CD4-positive, alpha-beta T cell (primary cell): ENCODE measurements at regions not wholly inside any gene's neighbourhood (a gene's known extent, or its start where the extent isn't known, plus 50 kb on each side); places are given as distances from the start of the nearest gene placed in this dataset.

ENCODE experiments used
- ATAC-seq: fragments of 200-7000 bp; cut with Tn5 transposase; one replicate; pipeline ENCODE4 v1.10.0; 2022; ENCODE audit warnings: mild to moderate bottlenecking; ENCODE audit not compliant: poor library complexity
- CTCF ChIA-PET: fragments of 350-600 bp; sonication (Branson Sonifier 250); formaldehyde crosslinking; loops from one replicate; lab custom pipeline; 2021; ENCODE audit warnings: antibody characterized with exemption, inconsistent platforms; lab: Charles Lee
- POLR2A ChIA-PET: fragments of 350-600 bp; sonication (Branson Sonifier 250); formaldehyde crosslinking; loops from one replicate; lab custom pipeline; 2021; ENCODE audit warnings: antibody characterized with exemption, inconsistent platforms; lab: Charles Lee
- DNase-seq, 14 experiments: peaks; one replicate each; pipeline ENCODE4 v3.0.0-alpha.2; 2013 to 2020; ENCODE audit warnings: mixed read lengths in 2 of 14
- H3K27ac ChIP-seq, 2 donors: one replicate each; pipeline versions ENCODE4 v1.5.1 to v1.7.0; 2013; ENCODE audit warnings: low read length in 2 of 2, low read depth in 1 of 2, mild to moderate bottlenecking in 1 of 2
- H3K27me3 ChIP-seq, 2 experiments: 1 replicate in 1 of 2; 2 replicates in 1 of 2; pipeline versions ENCODE4 v1.6.1 to v1.7.0; 2013; ENCODE audit warnings: low read length in 2 of 2, control low read depth in 1 of 2, mild to moderate bottlenecking in 1 of 2, moderate library complexity in 1 of 2; ENCODE audit not compliant: insufficient read depth in 2 of 2, control insufficient read depth in 1 of 2
- H3K36me3 ChIP-seq: one replicate; pipeline ENCODE4 v1.6.1; 2013; ENCODE audit warnings: low read length, control low read depth; ENCODE audit not compliant: insufficient read depth
- H3K4me1 ChIP-seq: one replicate; pipeline ENCODE4 v1.6.1; 2013; ENCODE audit warnings: low read length, control low read depth; ENCODE audit not compliant: insufficient read depth
- H3K4me3 ChIP-seq: one replicate; pipeline ENCODE4 v1.5.1; 2013; ENCODE audit warnings: mild to moderate bottlenecking, low read length, moderate library complexity
- H3K9me3 ChIP-seq, 2 experiments: 1 replicate in 1 of 2; 2 replicates in 1 of 2; pipeline versions ENCODE4 v1.6.1 to v1.7.0; 2013; ENCODE audit warnings: low read length in 2 of 2, mild to moderate bottlenecking in 2 of 2, control low read depth in 1 of 2, moderate library complexity in 1 of 2; ENCODE audit not compliant: control insufficient read depth in 1 of 2, insufficient read depth in 1 of 2
- H3K27ac Mint-ChIP-seq: one replicate; pipeline ENCODE4 v1.8.0; 2020; ENCODE audit warnings: mixed read lengths
- H3K27me3 Mint-ChIP-seq: one replicate; pipeline ENCODE4 v1.8.0; 2021; ENCODE audit warnings: mixed read lengths
- H3K36me3 Mint-ChIP-seq: one replicate; pipeline ENCODE4 v1.8.0; 2021; ENCODE audit warnings: low read depth, mixed read lengths
- H3K4me1 Mint-ChIP-seq: one replicate; pipeline ENCODE4 v1.8.0; 2021; ENCODE audit warnings: low read depth, mixed read lengths
- H3K4me3 Mint-ChIP-seq: one replicate; pipeline ENCODE4 v1.8.0; 2020; ENCODE audit warnings: mild to moderate bottlenecking, mixed read lengths
- H3K9me3 Mint-ChIP-seq: one replicate; pipeline ENCODE4 v1.8.0; 2020; ENCODE audit warnings: mixed read lengths
- intact Hi-C, 2 experiments: fragments of 100-400 bp; cut with DNase I in 1 of 2; cut with micrococcal nuclease in 1 of 2; formaldehyde crosslinking; loops; one replicate each; pipeline versions ENCODE4 v1.15.1 to v1.9.0; 2023 to 2025; cut with DNase I, micrococcal nuclease
- TF ChIP-seq, protein P1 (sequence below): fragments of 200-600 bp; IDR thresholded peaks from one replicate; pipeline ENCODE4 v1.8.0; 2022; ENCODE audit warnings: antibody characterized with exemption, mild to moderate bottlenecking

DNA sequence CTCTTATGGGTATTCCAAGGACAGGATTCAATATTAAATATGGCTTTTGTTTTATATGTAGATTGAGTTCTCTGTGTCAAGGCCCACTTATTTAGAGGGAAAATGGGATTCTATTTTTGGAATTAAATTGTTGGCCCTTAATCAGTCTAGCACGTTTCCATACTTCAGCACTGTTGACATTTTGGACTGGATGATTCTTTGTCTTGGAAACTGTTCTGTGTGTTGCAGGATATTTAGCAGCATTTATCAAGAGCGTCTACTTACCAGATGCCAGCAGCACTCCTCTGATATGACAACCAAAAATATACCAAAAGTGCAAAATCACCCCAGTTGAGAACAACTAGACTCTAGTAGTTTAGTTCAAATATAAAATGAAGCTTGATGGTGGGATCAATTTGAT is 1027.0 kb upstream of the COX7C start:
- H3K4me3 Mint-ChIP-seq: no peak overlapping the region
- intact Hi-C loops: no loop called here
- ATAC-seq (no peak), DNase-seq (no peak)
- Histone ChIP-seq H3K4me3 (no peak overlapping the region), H3K4me1 (no peaks in the 10 kb centered on the region), H3K9me3 (peaks cover 0 to 16% of the 10 kb centered on the region in 2 experiments), H3K36me3 (no peaks in the 10 kb centered on the region), H3K27me3 (no peaks in the 10 kb centered on the region), H3K27ac (no peak overlapping the region)
- no peaks in the 10 kb centered on the region for H3K4me1 Mint-ChIP-seq
- POLR2A ChIA-PET: no interaction called here
- no peaks in the 10 kb centered on the region for H3K27me3 Mint-ChIP-seq
- no peaks in the 10 kb centered on the region for H3K36me3 Mint-ChIP-seq
- TF ChIP-seq, protein P1, sequence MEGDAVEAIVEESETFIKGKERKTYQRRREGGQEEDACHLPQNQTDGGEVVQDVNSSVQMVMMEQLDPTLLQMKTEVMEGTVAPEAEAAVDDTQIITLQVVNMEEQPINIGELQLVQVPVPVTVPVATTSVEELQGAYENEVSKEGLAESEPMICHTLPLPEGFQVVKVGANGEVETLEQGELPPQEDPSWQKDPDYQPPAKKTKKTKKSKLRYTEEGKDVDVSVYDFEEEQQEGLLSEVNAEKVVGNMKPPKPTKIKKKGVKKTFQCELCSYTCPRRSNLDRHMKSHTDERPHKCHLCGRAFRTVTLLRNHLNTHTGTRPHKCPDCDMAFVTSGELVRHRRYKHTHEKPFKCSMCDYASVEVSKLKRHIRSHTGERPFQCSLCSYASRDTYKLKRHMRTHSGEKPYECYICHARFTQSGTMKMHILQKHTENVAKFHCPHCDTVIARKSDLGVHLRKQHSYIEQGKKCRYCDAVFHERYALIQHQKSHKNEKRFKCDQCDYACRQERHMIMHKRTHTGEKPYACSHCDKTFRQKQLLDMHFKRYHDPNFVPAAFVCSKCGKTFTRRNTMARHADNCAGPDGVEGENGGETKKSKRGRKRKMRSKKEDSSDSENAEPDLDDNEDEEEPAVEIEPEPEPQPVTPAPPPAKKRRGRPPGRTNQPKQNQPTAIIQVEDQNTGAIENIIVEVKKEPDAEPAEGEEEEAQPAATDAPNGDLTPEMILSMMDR: no peak
- no peak overlapping the region for H3K27ac Mint-ChIP-seq
- CTCF ChIA-PET: no interaction called here
- peaks cover 10% of the 10 kb centered on the region for H3K9me3 Mint-ChIP-seq

DNA sequence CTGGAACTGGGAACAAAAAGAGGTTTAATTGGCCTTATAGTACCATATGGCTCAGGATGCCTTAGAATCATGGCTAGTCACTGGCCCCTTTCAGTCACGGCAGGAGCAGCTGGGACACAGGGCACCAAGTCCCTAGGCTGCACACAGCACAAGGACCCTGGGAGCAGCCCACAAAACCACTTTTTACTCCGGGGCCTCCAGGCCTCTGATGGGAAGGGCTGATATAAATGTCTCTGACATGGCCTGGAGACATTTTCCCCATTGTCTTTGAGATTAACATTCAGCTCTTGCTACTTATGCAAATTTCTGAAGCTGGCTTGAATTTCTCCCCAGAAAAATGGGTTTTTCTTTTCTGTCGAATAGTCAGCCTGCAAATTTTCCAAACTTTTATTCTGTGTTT is 1026.4 kb upstream of the COX7C start:
- no peak overlapping the region for H3K27ac Mint-ChIP-seq
- Histone ChIP-seq H3K27ac (no peak overlapping the region), H3K4me1 (no peaks in the 10 kb centered on the region), H3K27me3 (no peaks in the 10 kb centered on the region), H3K9me3 (peaks cover 0 to 16% of the 10 kb centered on the region in 2 experiments), H3K36me3 (no peaks in the 10 kb centered on the region), H3K4me3 (no peak overlapping the region)
- H3K27me3 Mint-ChIP-seq: no peaks in the 10 kb centered on the region
- intact Hi-C loops: no loop called here
- H3K4me1 Mint-ChIP-seq: no peaks in the 10 kb centered on the region
- ATAC-seq (no peak), DNase-seq (no peak)
- ChIA-PET POLR2A (no interaction called here), CTCF (no interaction called here)
- TF ChIP-seq, protein P1: no peak
- peaks cover 8% of the 10 kb centered on the region for H3K9me3 Mint-ChIP-seq
- no peaks in the 10 kb centered on the region for H3K36me3 Mint-ChIP-seq
- H3K4me3 Mint-ChIP-seq: no peak overlapping the region

DNA sequence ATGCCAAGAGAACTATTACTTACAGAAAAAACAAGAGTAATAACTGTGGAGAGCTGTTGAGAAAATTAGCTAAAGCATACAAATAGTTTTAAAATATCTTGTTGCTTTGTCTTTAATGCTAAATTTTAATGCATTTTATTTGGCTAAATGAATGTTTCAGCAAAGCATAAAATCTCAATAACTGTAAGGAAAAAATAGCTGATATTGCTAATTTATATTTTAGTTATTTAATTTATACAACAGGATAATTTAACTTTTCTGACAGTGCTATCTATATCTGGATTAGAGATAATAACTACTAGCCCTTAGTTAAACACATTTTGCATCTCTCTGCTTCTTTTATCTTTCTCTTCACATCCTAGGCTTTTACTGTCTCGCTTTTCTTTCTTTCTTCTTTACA is 1014.9 kb upstream of the COX7C start:
- Histone ChIP-seq H3K4me1 (no peaks in the 10 kb centered on the region), H3K36me3 (no peaks in the 10 kb centered on the region), H3K9me3 (peaks cover 0 to 3% of the 10 kb centered on the region in 2 experiments), H3K27me3 (no peaks in the 10 kb centered on the region), H3K27ac (no peak overlapping the region), H3K4me3 (no peak overlapping the region)
- Mint-ChIP-seq H3K27ac (no peak overlapping the region), H3K36me3 (no peaks in the 10 kb centered on the region), H3K4me3 (no peak overlapping the region), H3K4me1 (no peaks in the 10 kb centered on the region), H3K27me3 (no peaks in the 10 kb centered on the region), H3K9me3 (peaks cover 8% of the 10 kb centered on the region)
- TF ChIP-seq, protein P1: no peak
- ChIA-PET CTCF (no interaction called here), POLR2A (no interaction called here)
- DNase-seq: no peak
- no peak for ATAC-seq
- intact Hi-C loops: no loop called here
